ENCODE measurements at regions not wholly inside any gene's neighbourhood (a gene's known extent, or its start where the extent isn't known, plus 50 kb on each side); places are given as distances from the start of the nearest gene placed in this dataset.

DNA sequence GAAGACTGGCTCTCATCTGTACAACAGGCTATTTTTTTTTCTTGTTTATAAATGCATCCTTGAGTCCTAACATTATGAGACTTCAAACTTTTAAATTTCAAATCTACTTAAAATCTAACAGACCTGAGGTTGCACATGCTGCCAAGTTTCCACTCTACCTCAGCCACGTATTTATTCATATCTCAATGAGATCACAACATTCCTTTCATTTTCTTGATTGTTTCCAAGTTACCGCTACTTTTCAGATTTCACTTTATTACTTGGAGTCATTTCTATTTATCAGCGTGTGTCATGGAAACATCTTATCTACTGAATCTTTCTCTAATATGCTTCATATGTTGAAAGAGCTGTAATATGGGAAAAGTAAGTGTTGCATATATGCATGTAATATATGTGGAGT lies 1257.5 kb upstream of the ATXN8OS start:
- TF ChIP-seq, protein P1, sequence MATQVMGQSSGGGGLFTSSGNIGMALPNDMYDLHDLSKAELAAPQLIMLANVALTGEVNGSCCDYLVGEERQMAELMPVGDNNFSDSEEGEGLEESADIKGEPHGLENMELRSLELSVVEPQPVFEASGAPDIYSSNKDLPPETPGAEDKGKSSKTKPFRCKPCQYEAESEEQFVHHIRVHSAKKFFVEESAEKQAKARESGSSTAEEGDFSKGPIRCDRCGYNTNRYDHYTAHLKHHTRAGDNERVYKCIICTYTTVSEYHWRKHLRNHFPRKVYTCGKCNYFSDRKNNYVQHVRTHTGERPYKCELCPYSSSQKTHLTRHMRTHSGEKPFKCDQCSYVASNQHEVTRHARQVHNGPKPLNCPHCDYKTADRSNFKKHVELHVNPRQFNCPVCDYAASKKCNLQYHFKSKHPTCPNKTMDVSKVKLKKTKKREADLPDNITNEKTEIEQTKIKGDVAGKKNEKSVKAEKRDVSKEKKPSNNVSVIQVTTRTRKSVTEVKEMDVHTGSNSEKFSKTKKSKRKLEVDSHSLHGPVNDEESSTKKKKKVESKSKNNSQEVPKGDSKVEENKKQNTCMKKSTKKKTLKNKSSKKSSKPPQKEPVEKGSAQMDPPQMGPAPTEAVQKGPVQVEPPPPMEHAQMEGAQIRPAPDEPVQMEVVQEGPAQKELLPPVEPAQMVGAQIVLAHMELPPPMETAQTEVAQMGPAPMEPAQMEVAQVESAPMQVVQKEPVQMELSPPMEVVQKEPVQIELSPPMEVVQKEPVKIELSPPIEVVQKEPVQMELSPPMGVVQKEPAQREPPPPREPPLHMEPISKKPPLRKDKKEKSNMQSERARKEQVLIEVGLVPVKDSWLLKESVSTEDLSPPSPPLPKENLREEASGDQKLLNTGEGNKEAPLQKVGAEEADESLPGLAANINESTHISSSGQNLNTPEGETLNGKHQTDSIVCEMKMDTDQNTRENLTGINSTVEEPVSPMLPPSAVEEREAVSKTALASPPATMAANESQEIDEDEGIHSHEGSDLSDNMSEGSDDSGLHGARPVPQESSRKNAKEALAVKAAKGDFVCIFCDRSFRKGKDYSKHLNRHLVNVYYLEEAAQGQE (IDR thresholded peaks at IDR 0.05), result no peak
- TF ChIP-seq SP1 (IDR thresholded peaks at IDR 0.05) (no peak), FOXA1 (IDR thresholded peaks at IDR 0.05) (no peak), TAF1 (conservative IDR thresholded peaks at IDR 0.05) (no peak)
